Parathyroid adenoma (tissue), 2 donors: ENCODE measurements at regions not wholly inside any gene's neighbourhood (a gene's known extent, or its start where the extent isn't known, plus 50 kb on each side); places are given as distances from the start of the nearest gene placed in this dataset.

Source experiments
- H2AFZ ChIP-seq: fragments of 300-600 bp; sonication (generic); one replicate; pipeline ENCODE4 v1.7.0; 2017; ENCODE audit warnings: antibody characterized with exemption, mild to moderate bottlenecking
- H3K27ac ChIP-seq: fragments of 300-600 bp; sonication (generic); one replicate; pipeline ENCODE4 v1.7.0; 2017
- H3K27me3 ChIP-seq: fragments of 300-600 bp; sonication (generic); one replicate; pipeline ENCODE4 v1.7.0; 2017; ENCODE audit warnings: low read length; ENCODE audit not compliant: control insufficient read depth, insufficient read depth
- H3K36me3 ChIP-seq: fragments of 300-600 bp; sonication (generic); one replicate; pipeline ENCODE4 v1.7.0; 2017; ENCODE audit warnings: low read length; ENCODE audit not compliant: control insufficient read depth, insufficient read depth
- H3K4me1 ChIP-seq: fragments of 300-600 bp; sonication (generic); one replicate; pipeline ENCODE4 v1.7.0; 2017; ENCODE audit warnings: control low read depth
- H3K4me2 ChIP-seq: fragments of 300-600 bp; sonication (generic); one replicate; pipeline ENCODE4 v1.7.0; 2017; ENCODE audit warnings: low read length
- H3K4me3 ChIP-seq: fragments of 300-600 bp; sonication (generic); one replicate; pipeline ENCODE4 v1.7.0; 2017; ENCODE audit warnings: low read depth, low read length
- H3K79me2 ChIP-seq: fragments of 300-600 bp; sonication (generic); one replicate; pipeline ENCODE4 v1.7.0; 2017; ENCODE audit warnings: control low read depth
- H3K9ac ChIP-seq: fragments of 300-600 bp; sonication (generic); one replicate; pipeline ENCODE4 v1.7.0; 2017; ENCODE audit warnings: mild to moderate bottlenecking
- H3K9me3 ChIP-seq: fragments of 300-600 bp; sonication (generic); one replicate; pipeline ENCODE4 v1.7.0; 2017; ENCODE audit warnings: low read length; ENCODE audit not compliant: control insufficient read depth
- TF ChIP-seq, protein P1 (sequence below): fragments of 300-600 bp; sonication (generic); IDR thresholded peaks from one replicate; pipeline ENCODE4 v1.7.0; 2017; ENCODE audit warnings: antibody characterized with exemption, mild to moderate bottlenecking
- donor health status: primary hyperparathyroidism.

DNA sequence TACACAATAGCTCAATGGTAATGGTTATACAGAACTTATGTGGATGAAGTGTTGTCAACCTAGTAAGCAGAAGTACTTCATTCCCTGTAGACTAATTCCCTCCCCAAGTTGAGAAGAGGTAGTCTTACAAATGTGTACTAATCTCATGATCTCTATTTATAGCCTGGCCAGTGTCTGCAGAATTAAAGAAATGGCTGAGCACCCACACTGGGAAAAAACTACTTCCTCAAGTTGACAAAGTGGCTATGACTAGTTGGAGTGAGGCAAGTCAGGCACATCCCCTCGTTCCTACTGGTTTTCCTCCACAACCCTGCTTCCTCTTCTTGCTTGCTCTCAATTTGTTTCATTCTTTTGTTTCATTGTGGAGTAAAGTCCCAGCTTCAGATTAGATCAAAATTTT lies 566.7 kb upstream of the ZNF717 start:
- Histone ChIP-seq H3K27me3 (no peaks in the 10 kb centered on the region), H3K27ac (no peak overlapping the region), H3K9me3 (no peaks in the 10 kb centered on the region), H3K79me2 (no peaks in the 10 kb centered on the region), H3K4me2 (no peak overlapping the region), H3K36me3 (no peaks in the 10 kb centered on the region), H2AFZ (no peak overlapping the region), H3K4me3 (no peak overlapping the region), H3K4me1 (no peaks in the 10 kb centered on the region), H3K9ac (no peak overlapping the region)
- TF ChIP-seq, protein P1, sequence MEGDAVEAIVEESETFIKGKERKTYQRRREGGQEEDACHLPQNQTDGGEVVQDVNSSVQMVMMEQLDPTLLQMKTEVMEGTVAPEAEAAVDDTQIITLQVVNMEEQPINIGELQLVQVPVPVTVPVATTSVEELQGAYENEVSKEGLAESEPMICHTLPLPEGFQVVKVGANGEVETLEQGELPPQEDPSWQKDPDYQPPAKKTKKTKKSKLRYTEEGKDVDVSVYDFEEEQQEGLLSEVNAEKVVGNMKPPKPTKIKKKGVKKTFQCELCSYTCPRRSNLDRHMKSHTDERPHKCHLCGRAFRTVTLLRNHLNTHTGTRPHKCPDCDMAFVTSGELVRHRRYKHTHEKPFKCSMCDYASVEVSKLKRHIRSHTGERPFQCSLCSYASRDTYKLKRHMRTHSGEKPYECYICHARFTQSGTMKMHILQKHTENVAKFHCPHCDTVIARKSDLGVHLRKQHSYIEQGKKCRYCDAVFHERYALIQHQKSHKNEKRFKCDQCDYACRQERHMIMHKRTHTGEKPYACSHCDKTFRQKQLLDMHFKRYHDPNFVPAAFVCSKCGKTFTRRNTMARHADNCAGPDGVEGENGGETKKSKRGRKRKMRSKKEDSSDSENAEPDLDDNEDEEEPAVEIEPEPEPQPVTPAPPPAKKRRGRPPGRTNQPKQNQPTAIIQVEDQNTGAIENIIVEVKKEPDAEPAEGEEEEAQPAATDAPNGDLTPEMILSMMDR, result no peak

- no peaks in the 10 kb centered on the region for H3K9me3 ChIP-seq
- H3K4me1 ChIP-seq, result no peaks in the 10 kb centered on the region
- no peak overlapping the region for H3K4me3 ChIP-seq
- no peaks in the 10 kb centered on the region for H3K79me2 ChIP-seq
- no peak overlapping the region for H3K27ac ChIP-seq
- no peaks in the 10 kb centered on the region for H3K36me3 ChIP-seq
- H3K4me2 ChIP-seq, result no peak overlapping the region
- TF ChIP-seq, protein P1, result no peak
- no peak overlapping the region for H3K9ac ChIP-seq
- H3K27me3 ChIP-seq, result no peaks in the 10 kb centered on the region
- no peak overlapping the region for H2AFZ ChIP-seq
Measured at GRCh38 chr3:76352511-76353284, 567.3 kb upstream of the ZNF717 start.

- Histone ChIP-seq H2AFZ (no peak overlapping the region), H3K4me1 (no peaks in the 10 kb centered on the region), H3K9me3 (no peaks in the 10 kb centered on the region), H3K79me2 (no peaks in the 10 kb centered on the region), H3K36me3 (no peaks in the 10 kb centered on the region), H3K27ac (no peak overlapping the region), H3K27me3 (no peaks in the 10 kb centered on the region), H3K4me2 (no peak overlapping the region), H3K9ac (no peak overlapping the region), H3K4me3 (no peak overlapping the region)
- TF ChIP-seq, protein P1, result no peak
Measured at GRCh38 chr3:76353683-76354082, 568.3 kb upstream of the ZNF717 start.

GRCh38 chr3:76361010-76361409 lies 575.7 kb upstream of the ZNF717 start:
- Histone ChIP-seq H3K36me3 (no peaks in the 10 kb centered on the region), H2AFZ (no peak overlapping the region), H3K79me2 (no peaks in the 10 kb centered on the region), H3K27me3 (no peaks in the 10 kb centered on the region), H3K9ac (no peak overlapping the region), H3K4me2 (no peak overlapping the region), H3K4me3 (no peak overlapping the region), H3K4me1 (no peaks in the 10 kb centered on the region), H3K27ac (no peak overlapping the region), H3K9me3 (no peaks in the 10 kb centered on the region)
- TF ChIP-seq, protein P1, result no peak

GRCh38 chr3:76362643-76363042 lies 577.3 kb upstream of the ZNF717 start:
- H3K4me2 ChIP-seq, result no peak overlapping the region
- H3K4me3 ChIP-seq, result no peak overlapping the region
- H3K4me1 ChIP-seq, result no peaks in the 10 kb centered on the region
- no peak overlapping the region for H2AFZ ChIP-seq
- TF ChIP-seq, protein P1, result no peak
- no peaks in the 10 kb centered on the region for H3K36me3 ChIP-seq
- H3K9ac ChIP-seq, result no peak overlapping the region
- H3K27me3 ChIP-seq, result no peaks in the 10 kb centered on the region
- H3K27ac ChIP-seq, result no peak overlapping the region
- H3K79me2 ChIP-seq, result no peaks in the 10 kb centered on the region
- H3K9me3 ChIP-seq, result no peaks in the 10 kb centered on the region
